Stimulated activated CD8-positive, alpha-beta memory T cell treated with anti-CD3 and anti-CD28 coated beads, Interleukin-2, amount 100 ng/mL, for 48 hours (primary cell): ENCODE measurements at regions not wholly inside any gene's neighbourhood (a gene's known extent, or its start where the extent isn't known, plus 50 kb on each side); places are given as distances from the start of the nearest gene placed in this dataset.
"Not testable (repeated sequence)": the region's sequence is repeated elsewhere in the genome, so short reads cannot be mapped to it uniquely, and the experiment has no call there.

Experiments
- DNase-seq, 2 donors: peaks; one replicate each; pipeline ENCODE4 v3.0.0-alpha.2; 2020; ENCODE audit warnings: low read depth in 2 of 2

GRCh38 chr6:27773542-27774263 is 138.5 kb downstream of the OR2B2 start:
- DNase-seq = not testable (repeated sequence)

GRCh38 chr6:27772261-27773001 is 139.8 kb downstream of the OR2B2 start:
- DNase-seq = peak; percentile 78 to 79

DNA sequence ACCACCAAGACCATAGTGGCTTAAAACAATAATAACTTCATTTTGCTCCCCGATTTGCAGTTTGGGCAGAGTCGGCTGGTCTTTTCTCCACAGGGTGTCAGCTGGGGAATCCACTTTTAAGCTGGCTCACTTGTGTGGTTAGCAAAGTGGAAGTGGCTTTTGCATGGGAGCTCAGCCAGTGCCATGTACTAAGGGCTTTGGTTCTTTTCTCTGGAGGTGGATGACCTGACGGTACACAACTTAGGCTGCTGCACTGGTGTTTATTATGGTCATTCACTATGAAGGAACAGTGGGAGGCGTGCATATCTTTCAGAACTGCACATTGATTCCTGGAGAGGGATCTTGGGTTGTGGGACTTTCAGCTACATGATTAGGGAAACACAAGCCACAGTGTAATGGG is 141.0 kb downstream of the OR2B2 start:
- DNase-seq = no peak

GRCh38 chr6:27770724-27771123 is 141.5 kb downstream of the OR2B2 start:
- no peak for DNase-seq

GRCh38 chr6:27768556-27768955 is 143.6 kb downstream of the OR2B2 start:
- DNase-seq = no peak

DNA sequence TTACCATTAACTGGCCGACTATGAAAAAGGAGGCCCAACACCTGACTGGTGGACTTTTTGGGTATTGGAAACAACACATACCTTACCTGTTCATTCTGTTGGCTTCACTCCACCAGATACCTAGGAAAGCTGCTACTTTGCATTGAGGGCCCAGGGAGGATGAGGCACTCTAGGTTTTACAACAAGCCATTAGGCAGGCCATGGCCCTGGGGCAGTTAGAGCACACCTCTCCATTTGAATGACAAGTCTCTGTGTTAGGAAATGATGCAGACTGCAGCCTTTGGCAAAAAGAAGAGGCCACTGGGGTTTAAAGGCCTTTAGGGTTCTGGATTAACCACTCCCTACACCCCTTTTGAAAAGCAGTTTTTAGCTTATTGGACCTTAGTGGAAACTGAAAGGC is 144.3 kb downstream of the OR2B2 start:
- DNase-seq = no peak

- no peak for DNase-seq
These were observed 145.8 kb downstream of the OR2B2 start for GRCh38 chr6:27766405-27766804.

GRCh38 chr6:27765028-27765590 is 147.1 kb downstream of the OR2B2 start:
- no peak for DNase-seq

- no peak for DNase-seq
These were observed 150.8 kb downstream of the OR2B2 start for GRCh38 chr6:27761391-27761790.

DNA sequence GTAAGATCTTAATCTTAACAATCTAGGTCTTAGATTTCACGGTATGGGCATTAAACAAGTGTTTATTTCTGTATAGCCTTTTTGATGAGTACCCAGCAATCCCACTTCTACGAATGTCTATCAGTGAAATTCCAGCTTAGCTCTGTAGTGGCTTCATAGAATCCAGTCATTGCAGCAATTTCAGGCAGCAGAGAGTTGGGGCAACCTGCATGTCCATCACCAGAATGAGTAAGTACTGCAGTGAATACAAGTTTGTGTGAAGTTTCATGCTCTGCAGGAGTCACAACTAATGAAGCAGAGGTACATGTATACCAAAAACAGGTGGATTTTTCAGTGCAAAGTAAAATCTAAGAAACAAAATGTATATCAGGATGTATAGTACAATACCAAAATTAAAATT is 151.7 kb downstream of the OR2B2 start:
- DNase-seq = no peak

GRCh38 chr6:27759930-27760329 is 152.3 kb downstream of the OR2B2 start:
- no peak for DNase-seq

DNA sequence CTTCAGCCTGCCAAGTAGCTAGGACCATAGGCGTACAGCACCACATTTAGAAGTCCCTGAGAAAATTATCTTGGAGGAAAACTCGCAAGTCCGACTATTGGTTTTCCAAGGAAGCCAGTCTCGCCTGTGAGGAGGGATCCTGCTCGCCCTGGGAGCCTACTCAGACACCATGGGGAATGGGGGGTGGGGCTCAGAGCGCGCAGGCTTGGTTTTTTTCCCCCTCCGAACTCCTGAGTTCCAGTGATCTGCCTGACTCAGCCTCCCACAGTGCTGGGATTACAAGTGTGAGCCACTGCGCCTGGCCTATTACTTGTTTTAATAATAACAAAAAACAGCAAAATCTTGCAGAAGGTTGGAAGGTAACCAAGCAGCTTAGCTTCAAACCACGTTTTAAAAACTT is 153.7 kb downstream of the OR2B2 start:
- no peak for DNase-seq

- DNase-seq = peak; percentile 39 to 41
These were observed 154.9 kb downstream of the OR2B2 start for GRCh38 chr6:27757307-27757706.

DNA sequence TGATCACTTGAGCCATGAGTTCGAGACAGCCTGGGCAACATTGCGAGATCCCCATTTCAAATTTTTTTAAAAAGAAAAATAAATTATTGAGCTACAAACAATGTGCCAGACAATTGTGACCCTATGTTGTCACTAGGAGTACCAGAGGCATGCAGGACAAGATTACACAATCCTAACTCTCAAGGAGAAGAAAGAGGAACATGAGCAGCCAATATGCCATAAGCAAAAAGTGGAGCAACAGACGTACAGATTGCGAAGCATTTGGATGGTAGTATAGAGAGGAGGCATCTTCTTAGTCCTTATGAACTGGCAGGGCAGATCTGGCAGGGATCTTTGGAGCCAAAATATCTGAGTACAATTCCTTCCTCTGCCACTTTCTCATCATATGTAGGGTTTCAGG is 156.4 kb downstream of the OR2B2 start:
- DNase-seq = no peak

- DNase-seq = no peak
These were observed 157.8 kb downstream of the OR2B2 start for GRCh38 chr6:27754408-27754782.

DNA sequence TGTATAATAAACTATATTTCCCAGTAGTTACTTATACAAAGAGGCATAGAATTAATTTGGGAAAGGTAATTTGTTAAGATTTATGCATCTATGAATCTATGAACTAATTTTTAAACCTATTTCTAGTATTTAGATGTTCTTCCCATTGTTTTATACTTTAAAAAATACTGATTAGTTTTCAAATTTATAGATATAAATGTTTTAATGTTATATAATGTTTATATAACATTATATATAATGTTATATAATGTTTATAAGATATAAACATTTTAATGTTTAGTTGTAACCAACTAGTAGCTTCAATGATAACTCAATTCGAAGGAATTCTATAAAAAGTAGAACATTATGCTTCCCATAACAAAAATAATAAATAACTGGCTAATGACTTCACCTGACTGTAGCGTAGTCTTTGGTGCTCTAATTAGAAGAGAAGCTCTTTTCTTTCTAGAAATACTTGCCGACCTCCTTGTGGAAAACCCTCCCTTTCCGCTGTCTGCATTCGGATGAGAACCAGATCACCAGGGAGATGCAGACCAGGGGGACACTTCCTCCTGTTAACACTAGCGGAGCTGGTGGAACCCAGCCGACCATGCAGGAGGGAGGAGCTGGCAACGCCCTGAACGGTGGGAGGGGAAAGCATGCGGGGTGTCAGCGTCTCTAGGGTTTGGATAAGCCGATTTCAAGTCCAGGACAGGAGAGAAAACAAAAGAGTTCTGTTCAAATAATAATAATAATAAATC is 158.4 kb downstream of the OR2B2 start:
- DNase-seq = peak; percentile 69 to 73

DNA sequence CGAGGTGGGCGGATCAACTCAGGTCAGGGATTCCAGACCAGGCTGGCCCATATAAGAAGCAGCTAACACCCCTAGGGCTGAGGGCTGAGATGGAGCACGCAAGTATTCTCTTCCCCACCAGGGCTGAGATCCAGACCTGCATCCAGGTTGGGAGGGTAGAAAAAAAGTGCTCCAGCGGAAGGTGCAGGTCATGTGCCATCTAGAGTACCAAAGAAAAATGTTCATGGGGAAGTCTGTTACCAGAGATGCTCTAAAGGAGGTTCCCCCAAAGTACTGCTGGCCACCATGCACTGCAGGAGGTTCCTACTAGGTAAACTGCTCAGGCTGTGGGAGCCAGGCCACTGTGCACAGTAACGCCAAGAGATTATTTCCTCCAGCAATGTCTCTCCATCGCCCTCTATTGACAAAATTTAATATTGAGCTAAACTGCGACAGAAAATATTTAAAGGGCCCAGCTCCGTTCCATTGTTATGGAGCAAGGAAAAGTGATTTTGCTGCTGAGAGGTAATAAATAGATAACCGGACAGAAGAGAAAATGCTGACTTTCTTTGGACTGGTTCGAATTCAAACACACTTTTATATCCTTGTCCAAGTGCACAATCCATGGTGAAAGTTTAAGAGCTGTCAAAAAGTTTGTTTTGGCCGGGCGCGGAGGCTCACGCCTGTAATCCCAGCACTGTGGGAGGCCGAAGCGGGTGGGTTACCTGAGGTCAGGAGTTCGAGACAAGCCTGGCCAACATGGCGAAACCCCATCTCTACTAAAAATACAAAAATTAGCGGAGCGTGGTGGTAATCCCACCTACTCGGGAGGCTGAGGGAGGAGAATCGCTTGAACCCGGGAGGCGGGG is 159.9 kb downstream of the OR2B2 start:
- peak in 1 of 2 donors; percentile 19 for DNase-seq

GRCh38 chr6:27748661-27749060 is 163.5 kb downstream of the OR2B2 start:
- no peak for DNase-seq

DNA sequence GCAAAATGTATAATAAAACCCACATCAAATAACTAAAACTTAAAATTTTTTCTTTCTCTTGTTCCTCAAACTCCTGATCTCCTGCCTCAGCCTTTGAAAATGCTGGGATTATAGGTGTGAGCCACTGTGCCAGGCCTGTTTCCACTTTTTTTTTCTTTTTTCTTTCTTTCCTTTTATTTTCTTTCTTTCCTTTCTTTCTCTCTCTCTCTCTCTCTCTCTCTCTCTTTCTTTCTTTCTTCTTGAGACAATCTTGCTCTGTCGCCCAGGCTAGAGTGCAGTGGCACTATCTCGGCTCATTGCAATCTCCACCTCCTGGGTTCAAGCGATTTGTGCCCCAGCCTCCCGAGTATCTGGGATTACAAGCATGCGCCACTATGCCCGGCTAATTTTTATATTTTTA is 164.6 kb downstream of the OR2B2 start:
- no peak for DNase-seq

GRCh38 chr6:27746860-27747259 is 165.3 kb downstream of the OR2B2 start:
- not testable (repeated sequence) for DNase-seq

DNA sequence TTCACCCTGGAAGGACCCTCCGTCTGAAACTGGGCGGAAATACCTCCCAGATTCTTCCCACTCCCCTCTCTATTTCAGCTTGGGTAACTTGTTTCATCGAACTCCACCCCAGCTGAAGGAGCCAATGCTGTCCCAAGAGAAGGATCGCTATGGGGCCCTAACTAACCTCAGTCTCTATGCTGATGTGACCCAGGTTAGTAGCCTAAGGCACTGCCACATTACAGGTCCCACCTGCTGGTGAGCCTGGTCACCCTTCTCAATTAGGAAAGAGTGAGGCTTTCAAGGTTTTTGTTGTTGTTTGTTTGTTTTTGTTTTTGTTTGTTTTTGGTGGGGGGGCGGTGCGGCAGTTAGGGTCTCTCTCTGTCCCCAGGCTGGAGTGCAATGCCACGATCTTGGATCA is 168.4 kb downstream of the OR2B2 start:
- no peak for DNase-seq
